ENCODE measurements at regions not wholly inside any gene's neighbourhood (a gene's known extent, or its start where the extent isn't known, plus 50 kb on each side); places are given as distances from the start of the nearest gene placed in this dataset.

DNA sequence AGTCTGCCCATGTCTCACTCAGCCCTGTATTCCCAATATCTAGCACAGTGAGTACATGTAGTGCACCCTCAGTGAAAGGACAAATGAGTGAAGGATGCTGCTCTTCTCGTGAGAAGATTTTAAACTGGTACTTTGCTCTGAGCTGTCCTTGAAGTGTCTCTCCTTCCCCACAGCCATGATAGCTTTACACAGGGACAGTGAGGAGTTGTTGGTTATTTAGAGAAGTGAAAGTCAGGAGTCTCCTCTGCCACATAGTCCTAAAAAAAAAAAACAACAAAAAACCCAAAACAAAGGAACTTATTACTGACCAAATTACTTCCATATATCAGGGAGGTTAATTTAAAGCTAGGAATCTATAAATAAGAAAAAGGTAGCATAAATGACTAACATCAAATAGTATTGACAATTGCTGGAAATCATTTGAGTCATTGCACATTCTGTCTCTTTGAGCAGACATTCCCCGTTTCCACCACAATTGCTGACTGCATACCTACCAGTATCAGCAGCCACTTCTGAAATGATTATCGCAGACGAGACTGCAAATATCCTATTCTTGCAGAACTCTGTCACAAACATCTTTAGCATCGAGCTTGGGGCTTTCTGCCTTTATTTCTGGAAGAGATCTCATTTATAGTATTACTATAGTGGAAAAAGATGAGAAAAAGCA lies 202.1 kb downstream of the PTEN start:
- Mint-ChIP-seq H3K27ac (no peak overlapping the region), H3K9me3 (peaks cover 7% of the 10 kb centered on the region), H3K36me3 (peaks cover under 1% of the 10 kb centered on the region), H3K4me3 (no peak overlapping the region), H3K27me3 (no peaks in the 10 kb centered on the region), H3K4me1 (peaks cover 68% of the 10 kb centered on the region)
- ATAC-seq (ENCODE audit: low read depth) (no peak), DNase-seq (ENCODE audit: low spot score in 2 of 2) (no peak)

DNA sequence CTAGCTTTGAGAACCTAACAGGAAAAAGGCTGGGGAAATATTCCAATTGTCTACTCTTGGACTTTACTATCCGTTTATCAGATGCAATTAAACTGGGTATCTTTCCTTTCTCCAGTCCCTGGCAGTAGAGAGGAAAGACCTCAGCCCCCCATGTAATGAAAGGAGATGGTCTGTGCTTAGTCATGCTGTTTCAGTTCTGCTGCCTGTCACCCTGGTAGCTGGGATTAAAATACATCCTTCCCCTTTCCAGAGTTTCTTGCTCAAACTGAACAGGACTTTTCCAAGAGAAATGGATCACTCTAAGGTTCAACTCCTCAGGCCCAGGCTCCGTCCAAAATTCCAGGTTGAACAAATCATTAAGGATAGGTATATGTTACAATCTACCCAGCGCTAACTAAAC lies 202.9 kb downstream of the PTEN start:
- ATAC-seq (ENCODE audit: low read depth) (no peak), DNase-seq (ENCODE audit: low spot score in 2 of 2) (no peak)
- peak overlapping the region; percentile 37 for H3K4me3 Mint-ChIP-seq
- H3K9me3 Mint-ChIP-seq, result peaks cover 3% of the 10 kb centered on the region
- H3K27me3 Mint-ChIP-seq, result no peaks in the 10 kb centered on the region
- peaks cover 70% of the 10 kb centered on the region for H3K4me1 Mint-ChIP-seq
- no peaks in the 10 kb centered on the region for H3K36me3 Mint-ChIP-seq
- peak overlapping the region; percentile 65 for H3K27ac Mint-ChIP-seq

DNA sequence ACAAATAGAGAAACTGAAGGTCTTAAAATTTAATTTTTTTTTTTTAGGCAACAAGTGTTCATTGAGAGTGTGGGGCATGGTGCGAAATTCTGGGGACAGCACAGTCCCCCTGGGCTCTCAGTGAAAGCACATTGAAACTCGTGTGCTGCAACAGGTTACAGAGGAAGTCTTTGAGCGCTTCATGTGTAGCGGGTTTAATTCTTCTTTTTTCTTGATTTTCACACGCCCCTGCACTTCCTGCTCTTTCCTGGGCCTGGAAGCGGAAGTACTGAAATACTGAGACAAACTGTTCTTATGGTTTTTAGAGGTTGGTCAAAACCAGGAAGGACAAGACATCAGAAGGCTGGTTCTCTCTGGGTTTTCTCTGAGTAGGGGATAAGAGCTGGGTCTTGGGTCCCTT lies 203.5 kb downstream of the PTEN start:
- H3K4me3 Mint-ChIP-seq, result peak overlapping the region; percentile 41
- H3K27ac Mint-ChIP-seq, result peak overlapping the region; percentile 65
- no peaks in the 10 kb centered on the region for H3K36me3 Mint-ChIP-seq
- H3K4me1 Mint-ChIP-seq, result peaks cover 72% of the 10 kb centered on the region
- no peaks in the 10 kb centered on the region for H3K27me3 Mint-ChIP-seq
- DNase-seq (ENCODE audit: low spot score in 2 of 2), result peak; percentile 18 to 25
- H3K9me3 Mint-ChIP-seq, result peaks cover 3% of the 10 kb centered on the region
- peak; percentile 89 for ATAC-seq (ENCODE audit: low read depth)

DNA sequence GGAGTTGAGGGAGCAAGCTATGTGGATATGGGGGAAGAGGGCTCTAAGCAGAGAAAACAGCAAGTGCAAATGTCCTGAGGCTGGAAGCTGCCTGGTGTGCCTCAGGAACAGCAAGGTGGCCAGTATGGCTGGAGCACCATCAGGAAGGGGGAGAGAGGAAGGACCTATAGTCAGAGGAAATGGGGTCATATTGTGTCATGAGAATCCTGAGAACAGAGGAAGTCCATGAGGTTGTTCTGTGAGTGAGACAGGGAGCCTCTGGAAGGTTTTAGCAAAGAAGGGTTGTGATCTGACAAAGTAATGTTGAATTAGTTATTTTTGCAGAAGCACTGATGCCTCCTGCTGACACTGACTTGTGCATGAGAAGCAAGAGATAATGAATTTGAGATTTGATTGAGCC lies 204.3 kb downstream of the PTEN start:
- no peaks in the 10 kb centered on the region for H3K27me3 Mint-ChIP-seq
- no peak for ATAC-seq (ENCODE audit: low read depth)
- peak overlapping the region; percentile 65 for H3K27ac Mint-ChIP-seq
- H3K4me3 Mint-ChIP-seq, result no peak overlapping the region
- H3K9me3 Mint-ChIP-seq, result peaks cover 3% of the 10 kb centered on the region
- DNase-seq (ENCODE audit: low spot score in 2 of 2), result no peak
- peaks cover 74% of the 10 kb centered on the region for H3K4me1 Mint-ChIP-seq
- no peaks in the 10 kb centered on the region for H3K36me3 Mint-ChIP-seq

DNA sequence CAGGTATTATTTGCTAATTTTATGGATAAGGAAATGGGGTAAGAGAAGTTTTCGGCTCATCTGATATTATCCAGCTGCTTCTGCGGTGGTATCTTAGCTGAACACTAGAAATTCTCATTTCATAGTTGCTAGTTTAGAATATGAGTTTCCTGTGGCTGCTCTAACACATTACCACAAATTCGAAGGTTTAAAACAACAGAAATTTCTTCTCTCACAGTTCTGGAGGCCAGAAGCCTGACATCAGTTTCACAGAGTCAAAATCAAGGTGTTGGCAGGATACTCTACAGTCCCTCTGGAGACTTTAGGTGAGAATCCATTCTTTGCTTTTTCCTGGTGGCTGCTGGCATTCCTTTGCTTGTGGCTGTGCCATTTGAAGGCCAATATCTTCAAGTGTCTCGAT lies 205.9 kb downstream of the PTEN start:
- ATAC-seq (ENCODE audit: low read depth), result no peak
- Mint-ChIP-seq H3K27ac (no peak overlapping the region), H3K4me1 (peaks cover 66% of the 10 kb centered on the region)

DNA sequence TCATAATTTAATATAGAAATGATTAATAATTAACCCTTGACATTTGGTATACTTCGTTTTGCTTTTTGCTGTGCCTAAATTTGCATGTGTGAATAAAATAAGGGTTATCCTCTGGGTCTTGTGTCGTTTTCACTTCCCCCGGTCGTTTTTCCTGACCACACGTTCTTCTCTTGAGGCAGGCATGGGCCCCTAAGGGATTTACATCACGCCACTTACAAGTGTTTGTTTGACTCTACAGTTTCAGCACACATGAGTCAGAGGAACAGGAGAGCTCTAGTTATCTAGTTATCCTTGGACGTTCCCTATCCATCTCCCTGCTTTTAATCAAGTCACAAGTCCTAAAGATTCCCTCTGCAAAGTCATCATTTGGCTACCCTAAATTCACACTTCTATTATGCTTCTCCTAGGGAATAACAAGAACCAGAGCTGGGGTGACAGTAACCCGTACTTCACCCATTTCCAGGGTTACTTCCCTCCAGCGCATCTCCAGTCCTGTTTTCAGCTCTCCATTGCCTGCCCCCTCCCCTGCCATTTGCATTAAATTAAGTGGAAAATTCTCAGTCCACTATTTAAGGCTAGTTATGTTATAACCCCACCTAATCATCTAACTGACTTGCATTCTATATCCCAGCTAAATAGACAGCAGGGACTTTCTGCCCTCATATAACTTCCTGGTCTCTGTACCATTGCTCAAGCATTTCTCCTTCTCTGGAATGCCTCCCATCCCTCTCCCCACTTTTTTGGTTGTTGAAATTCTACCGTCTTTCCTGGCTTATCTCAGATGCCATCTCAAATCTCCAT lies 206.9 kb downstream of the PTEN start:
- H3K27ac Mint-ChIP-seq, result peak overlapping the region; percentile 5
- no peaks in the 10 kb centered on the region for H3K27me3 Mint-ChIP-seq
- H3K36me3 Mint-ChIP-seq, result no peaks in the 10 kb centered on the region
- ATAC-seq (ENCODE audit: low read depth) (peak; percentile 40), DNase-seq (ENCODE audit: low spot score in 2 of 2) (no peak)
- peak overlapping the region; percentile 41 for H3K4me3 Mint-ChIP-seq
- peaks cover 57% of the 10 kb centered on the region for H3K4me1 Mint-ChIP-seq
- peaks cover 3% of the 10 kb centered on the region for H3K9me3 Mint-ChIP-seq

More for the DNA sequence above, 205.9 kb downstream of the PTEN start:
- DNase-seq (ENCODE audit: low spot score in 2 of 2), result no peak
- Mint-ChIP-seq H3K4me3 (no peak overlapping the region), H3K27me3 (no peaks in the 10 kb centered on the region), H3K36me3 (no peaks in the 10 kb centered on the region), H3K9me3 (peaks cover 3% of the 10 kb centered on the region)

DNA sequence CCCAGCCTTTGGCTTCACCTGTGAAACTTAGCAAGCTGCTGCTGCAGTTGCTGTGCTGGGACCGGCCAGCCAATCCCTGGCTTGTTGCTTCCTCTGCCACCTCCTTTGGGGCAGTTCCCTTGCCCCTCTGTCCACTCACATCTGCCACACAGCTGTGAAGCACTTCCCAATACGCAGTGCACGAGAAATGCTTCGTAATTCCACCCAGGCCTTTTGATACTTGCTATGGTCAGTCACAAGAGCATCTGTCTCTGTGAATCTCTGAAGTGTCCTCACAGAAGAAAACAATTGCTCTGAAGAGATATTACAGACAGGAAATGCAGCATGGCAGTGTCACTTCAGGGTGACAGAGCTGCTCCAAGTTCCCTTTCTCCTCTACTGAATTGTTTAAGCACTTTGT lies 208.5 kb downstream of the PTEN start:
- no peaks in the 10 kb centered on the region for H3K36me3 Mint-ChIP-seq
- peaks cover 50% of the 10 kb centered on the region for H3K4me1 Mint-ChIP-seq
- peak overlapping the region; percentile 25 for H3K27ac Mint-ChIP-seq
- ATAC-seq (ENCODE audit: low read depth) (no peak), DNase-seq (ENCODE audit: low spot score in 2 of 2) (no peak)
- no peaks in the 10 kb centered on the region for H3K27me3 Mint-ChIP-seq
- H3K4me3 Mint-ChIP-seq, result no peak overlapping the region
- peaks cover 3% of the 10 kb centered on the region for H3K9me3 Mint-ChIP-seq

GRCh38 chr10:88073682-88074081 lies 210.3 kb downstream of the PTEN start:
- DNase-seq (ENCODE audit: low spot score in 2 of 2) (no peak), ATAC-seq (ENCODE audit: low read depth) (no peak)
- Mint-ChIP-seq H3K4me3 (no peak overlapping the region), H3K27ac (no peak overlapping the region), H3K4me1 (peaks cover 38% of the 10 kb centered on the region), H3K36me3 (no peaks in the 10 kb centered on the region), H3K9me3 (no peaks in the 10 kb centered on the region), H3K27me3 (no peaks in the 10 kb centered on the region)

DNA sequence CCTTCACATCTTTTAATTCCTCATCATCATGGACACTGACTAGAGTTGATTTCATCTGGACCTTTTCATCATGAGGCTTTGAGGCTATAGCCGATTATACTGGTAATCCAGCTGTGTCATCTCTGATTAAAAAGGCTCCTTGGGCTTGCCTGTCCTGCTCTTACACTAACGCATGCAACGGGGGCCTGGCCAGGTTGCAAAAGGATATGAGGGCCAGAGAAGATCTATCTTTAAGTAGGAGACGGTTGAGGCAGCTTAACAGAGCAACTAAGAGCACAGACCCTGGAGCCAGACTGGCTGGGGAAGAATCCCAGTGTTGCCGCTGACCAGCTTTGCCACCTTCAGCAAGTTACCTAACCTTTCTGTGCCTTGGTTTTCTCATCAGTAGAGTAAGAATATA lies 211.5 kb downstream of the PTEN start:
- no peak for ATAC-seq (ENCODE audit: low read depth)
- H3K4me1 Mint-ChIP-seq, result peaks cover 30% of the 10 kb centered on the region
- H3K9me3 Mint-ChIP-seq, result no peaks in the 10 kb centered on the region
- no peak overlapping the region for H3K4me3 Mint-ChIP-seq
- no peaks in the 10 kb centered on the region for H3K36me3 Mint-ChIP-seq
- H3K27me3 Mint-ChIP-seq, result no peaks in the 10 kb centered on the region
- H3K27ac Mint-ChIP-seq, result no peak overlapping the region
- DNase-seq (ENCODE audit: low spot score in 2 of 2), result no peak

DNA sequence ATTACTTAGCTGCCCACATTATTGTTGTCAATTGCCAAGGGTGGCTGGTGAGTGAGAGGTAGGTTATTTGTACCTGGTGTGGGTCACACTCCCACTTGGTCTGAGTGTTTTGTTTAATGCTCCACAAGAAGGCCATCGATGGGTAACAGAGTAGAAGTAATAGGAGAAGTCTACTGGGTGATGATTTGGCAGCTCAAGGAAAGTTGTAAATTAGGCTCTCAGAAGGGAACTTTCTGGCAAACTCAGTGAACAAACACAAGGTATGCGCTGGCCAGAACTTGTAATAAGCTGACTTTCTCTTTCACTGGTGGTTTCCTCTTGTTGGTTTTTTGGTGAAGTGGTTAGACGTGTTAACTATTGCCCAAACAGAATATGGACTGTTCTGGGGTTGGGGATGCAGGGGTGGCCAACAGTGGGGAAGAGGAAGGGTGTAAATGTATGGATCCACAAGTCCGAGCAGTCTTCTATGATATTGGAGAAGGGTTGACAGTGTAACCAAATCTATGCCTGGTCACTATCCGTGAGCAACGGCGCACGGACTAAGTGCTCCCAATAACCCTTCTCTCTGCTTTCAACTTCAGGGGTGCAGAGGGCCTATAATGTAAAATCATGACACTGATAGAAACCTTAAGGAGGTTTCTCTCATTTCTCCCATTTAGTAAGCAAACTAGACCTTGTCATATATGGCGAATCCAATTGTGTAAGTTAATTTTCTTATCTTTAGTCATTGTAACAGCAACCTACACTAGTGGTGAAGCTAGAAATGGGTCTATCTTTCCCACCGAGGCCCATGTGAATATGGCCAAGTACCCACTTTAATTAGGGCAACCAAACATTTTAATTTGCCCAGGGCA lies 212.8 kb downstream of the PTEN start:
- ATAC-seq (ENCODE audit: low read depth), result peak; percentile 66
- peaks cover 21% of the 10 kb centered on the region for H3K4me1 Mint-ChIP-seq

DNA sequence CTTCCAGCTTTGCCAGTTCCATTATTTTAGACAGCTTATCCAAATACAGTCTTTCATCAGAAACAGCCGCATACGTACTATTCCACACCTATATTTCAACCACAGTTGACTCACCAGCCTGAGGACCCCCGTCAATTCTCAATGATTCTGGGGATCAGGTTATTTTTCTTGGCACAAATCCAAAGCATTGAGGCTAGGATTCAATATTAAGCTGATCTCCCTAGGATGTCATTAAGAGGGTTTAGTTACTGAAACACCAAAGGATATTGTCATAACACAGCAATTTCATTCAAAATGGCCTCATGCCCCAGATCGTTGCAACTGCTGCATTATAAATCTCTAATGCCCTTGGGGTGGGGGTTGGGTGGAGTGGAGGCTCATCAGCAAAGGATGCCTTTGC lies 214.6 kb downstream of the PTEN start:
- ATAC-seq (ENCODE audit: low read depth) (no peak), DNase-seq (ENCODE audit: low spot score in 2 of 2) (no peak)
- Mint-ChIP-seq H3K27me3 (no peaks in the 10 kb centered on the region), H3K4me3 (no peak overlapping the region), H3K4me1 (peaks cover 25% of the 10 kb centered on the region), H3K36me3 (no peaks in the 10 kb centered on the region), H3K9me3 (no peaks in the 10 kb centered on the region), H3K27ac (no peak overlapping the region)

More for the DNA sequence above, 212.8 kb downstream of the PTEN start:
- peak overlapping the region; percentile 49 for H3K4me3 Mint-ChIP-seq
- no peaks in the 10 kb centered on the region for H3K9me3 Mint-ChIP-seq
- no peak for DNase-seq (ENCODE audit: low spot score in 2 of 2)
- peak overlapping the region; percentile 3 for H3K27ac Mint-ChIP-seq
- H3K27me3 Mint-ChIP-seq, result no peaks in the 10 kb centered on the region
- H3K36me3 Mint-ChIP-seq, result no peaks in the 10 kb centered on the region

DNA sequence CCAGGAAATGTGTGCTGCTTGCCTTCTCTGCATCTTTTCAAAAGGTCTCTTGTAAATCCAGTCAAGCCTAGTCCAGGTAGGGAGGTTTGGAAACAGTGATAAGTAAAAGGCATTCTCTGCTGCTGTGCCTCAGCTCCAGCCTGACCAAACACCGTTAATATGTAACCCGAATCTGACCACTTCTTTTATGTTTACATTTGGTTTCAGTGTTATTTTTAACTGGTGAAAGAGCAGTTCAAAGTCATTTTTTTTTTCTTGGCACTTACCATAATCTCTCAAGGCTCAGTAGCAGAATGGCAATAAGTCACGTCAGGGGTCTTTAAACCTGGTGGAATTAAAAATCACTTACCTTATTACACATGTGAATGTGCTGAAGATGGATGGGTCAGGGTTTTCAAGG lies 216.8 kb downstream of the PTEN start:
- ATAC-seq (ENCODE audit: low read depth), result no peak
- Mint-ChIP-seq H3K27ac (no peak overlapping the region), H3K4me3 (no peak overlapping the region), H3K9me3 (no peaks in the 10 kb centered on the region), H3K36me3 (no peaks in the 10 kb centered on the region), H3K4me1 (peaks cover 28% of the 10 kb centered on the region), H3K27me3 (no peaks in the 10 kb centered on the region)
- DNase-seq (ENCODE audit: low spot score in 2 of 2), result no peak

GRCh38 chr10:88081457-88082054 lies 218.1 kb downstream of the PTEN start:
- H3K36me3 Mint-ChIP-seq, result no peaks in the 10 kb centered on the region
- no peaks in the 10 kb centered on the region for H3K9me3 Mint-ChIP-seq
- H3K27ac Mint-ChIP-seq, result no peak overlapping the region
- ATAC-seq (ENCODE audit: low read depth), result no peak
- H3K27me3 Mint-ChIP-seq, result no peaks in the 10 kb centered on the region
- no peak for DNase-seq (ENCODE audit: low spot score in 2 of 2)
- H3K4me1 Mint-ChIP-seq, result peaks cover 22% of the 10 kb centered on the region
- no peak overlapping the region for H3K4me3 Mint-ChIP-seq

DNA sequence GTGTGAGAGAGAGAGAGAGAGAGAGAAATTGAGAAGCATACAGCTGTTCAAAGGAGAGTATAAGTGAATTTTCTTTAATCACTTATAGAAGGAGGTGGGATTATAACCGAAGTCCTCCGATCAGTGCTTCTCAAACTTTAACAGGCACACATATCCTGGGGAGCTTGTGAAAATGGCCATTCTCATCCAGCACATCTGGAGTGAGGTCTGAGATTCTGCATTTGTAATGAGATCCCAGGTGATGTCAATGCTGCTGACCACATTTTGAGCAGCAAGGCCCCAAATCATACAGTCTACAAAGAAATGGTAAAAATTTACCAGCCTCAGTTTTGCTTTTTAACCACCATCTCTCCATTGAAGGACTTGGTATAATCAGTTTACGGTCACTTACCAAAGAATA lies 219.0 kb downstream of the PTEN start:
- no peaks in the 10 kb centered on the region for H3K36me3 Mint-ChIP-seq
- H3K27ac Mint-ChIP-seq, result no peak overlapping the region
- H3K4me1 Mint-ChIP-seq, result peaks cover 22% of the 10 kb centered on the region
- H3K9me3 Mint-ChIP-seq, result no peaks in the 10 kb centered on the region
- H3K4me3 Mint-ChIP-seq, result peak overlapping the region; percentile 40
- DNase-seq (ENCODE audit: low spot score in 2 of 2) (no peak), ATAC-seq (ENCODE audit: low read depth) (no peak)
- no peaks in the 10 kb centered on the region for H3K27me3 Mint-ChIP-seq
